ENCODE measurements at regions not wholly inside any gene's neighbourhood (a gene's known extent, or its start where the extent isn't known, plus 50 kb on each side); places are given as distances from the start of the nearest gene placed in this dataset.

GRCh38 chr7:81110673-81111072 is 191.8 kb upstream of the SEMA3C start:
- TF ChIP-seq CTCF (IDR thresholded peaks at IDR 0.05) (no peak), POLR2A (IDR thresholded peaks at IDR 0.05) (no peak)

Data from thyroid gland (tissue), 4 donors.